H9 (cell line): ENCODE measurements at regions not wholly inside any gene's neighbourhood (a gene's known extent, or its start where the extent isn't known, plus 50 kb on each side); places are given as distances from the start of the nearest gene placed in this dataset.

Source experiments
- DNase-seq: peaks from one replicate; pipeline ENCODE4 v3.0.0-alpha.2; 2017
- H2AFZ ChIP-seq: one replicate; pipeline ENCODE4 v1.6.1; 2013; ENCODE audit warnings: mild to moderate bottlenecking, low read length, control low read depth, moderate library complexity
- H2AK5ac ChIP-seq: 2 replicates; pipeline ENCODE4 v1.6.1; 2013; ENCODE audit warnings: low read length, control low read depth, mixed read lengths; ENCODE audit not compliant: insufficient read length
- H2BK120ac ChIP-seq: one replicate; pipeline ENCODE4 v1.6.1; 2013; ENCODE audit warnings: low read depth, mild to moderate bottlenecking, low read length, control low read depth, inconsistent platforms; ENCODE audit not compliant: poor library complexity, severe bottlenecking
- H2BK12ac ChIP-seq: 2 replicates; pipeline ENCODE4 v1.6.1; 2013; ENCODE audit warnings: low read length, control low read depth, mixed read lengths, low read depth; ENCODE audit not compliant: insufficient read length
- H2BK15ac ChIP-seq: 2 replicates; pipeline ENCODE4 v1.6.1; 2013; ENCODE audit warnings: low read depth, low read length, control low read depth
- H2BK20ac ChIP-seq: one replicate; pipeline ENCODE4 v1.6.1; 2013; ENCODE audit warnings: low read depth, mild to moderate bottlenecking, low read length, control low read depth, inconsistent platforms; ENCODE audit not compliant: poor library complexity, severe bottlenecking
- H2BK5ac ChIP-seq: 2 replicates; pipeline ENCODE4 v1.6.1; 2013; ENCODE audit warnings: low read length, control low read depth, mixed read lengths; ENCODE audit not compliant: insufficient read length
- H3K14ac ChIP-seq: 2 replicates; pipeline ENCODE4 v1.6.1; 2013; ENCODE audit warnings: low read length, control low read depth; ENCODE audit not compliant: insufficient read depth
- H3K18ac ChIP-seq: 2 replicates; pipeline ENCODE4 v1.6.1; 2013; ENCODE audit warnings: low read depth, mild to moderate bottlenecking, mixed read lengths, low read length, control low read depth; ENCODE audit not compliant: insufficient read length
- H3K23ac ChIP-seq: 2 replicates; pipeline ENCODE4 v1.6.1; 2013; ENCODE audit warnings: low read length, control low read depth, mixed read lengths, low read depth; ENCODE audit not compliant: insufficient read length
- H3K23me2 ChIP-seq: 2 replicates; pipeline ENCODE4 v1.6.1; 2013; ENCODE audit warnings: low read depth, mild to moderate bottlenecking, mixed read lengths, low read length, control low read depth; ENCODE audit not compliant: insufficient read length, poor library complexity, severe bottlenecking
- H3K27ac ChIP-seq: 2 replicates; pipeline ENCODE4 v1.5.1; 2013; ENCODE audit warnings: low read length, control low read depth, mixed read lengths, low read depth; ENCODE audit not compliant: insufficient read length
- H3K27me3 ChIP-seq: 2 replicates; pipeline ENCODE4 v1.6.1; 2013; ENCODE audit warnings: low read length, control low read depth, inconsistent platforms; ENCODE audit not compliant: insufficient read depth
- H3K4ac ChIP-seq: 2 replicates; pipeline ENCODE4 v1.6.1; 2013; ENCODE audit warnings: low read depth, mild to moderate bottlenecking, control low read depth, inconsistent platforms, low read length, moderate library complexity
- H3K4me1 ChIP-seq: 2 replicates; pipeline ENCODE4 v1.6.1; 2013; ENCODE audit warnings: low read length, control low read depth, inconsistent platforms; ENCODE audit not compliant: insufficient read depth
- H3K4me2 ChIP-seq: 2 replicates; pipeline ENCODE4 v1.6.1; 2013; ENCODE audit warnings: low read length, control low read depth, mixed read lengths; ENCODE audit not compliant: insufficient read length, insufficient read depth
- H3K56ac ChIP-seq: 2 replicates; pipeline ENCODE4 v1.6.1; 2013; ENCODE audit warnings: low read depth, mild to moderate bottlenecking, mixed read lengths, low read length, control low read depth; ENCODE audit not compliant: insufficient read length
- H3K79me1 ChIP-seq: 2 replicates; pipeline ENCODE4 v1.6.1; 2013; ENCODE audit warnings: low read depth, mild to moderate bottlenecking, moderate library complexity, low read length, control low read depth, inconsistent platforms; ENCODE audit not compliant: insufficient read depth, poor library complexity, severe bottlenecking
- H3K79me2 ChIP-seq: 2 replicates; pipeline ENCODE4 v1.6.1; 2013; ENCODE audit warnings: low read length, control low read depth, inconsistent platforms; ENCODE audit not compliant: insufficient read depth
- H3K9ac ChIP-seq: 2 replicates; pipeline ENCODE4 v1.6.1; 2013; ENCODE audit warnings: low read length, control low read depth, mixed read lengths; ENCODE audit not compliant: insufficient read length; ENCODE audit errors: extremely low read depth
- H3K9me3 ChIP-seq: one replicate; pipeline ENCODE4 v1.6.1; 2013; ENCODE audit warnings: low read depth, low read length, inconsistent platforms; ENCODE audit not compliant: control insufficient read depth
- H3T11ph ChIP-seq: one replicate; pipeline ENCODE4 v1.6.1; 2013; ENCODE audit warnings: mild to moderate bottlenecking, low read length, control low read depth, inconsistent platforms
- H4K20me1 ChIP-seq: one replicate; pipeline ENCODE4 v1.6.1; 2013; ENCODE audit not compliant: control insufficient read depth, insufficient read length, insufficient read depth
- H4K5ac ChIP-seq: 2 replicates; pipeline ENCODE4 v1.6.1; 2013; ENCODE audit warnings: low read depth, mild to moderate bottlenecking, mixed read lengths, low read length, control low read depth; ENCODE audit not compliant: insufficient read length
- H4K8ac ChIP-seq: replicated peaks from 2 replicates; pipeline ENCODE4 v1.6.1; 2013; ENCODE audit warnings: low read length, control low read depth, mixed read lengths, low read depth; ENCODE audit not compliant: insufficient read length
- H4K91ac ChIP-seq: 2 replicates; pipeline ENCODE4 v1.6.1; 2013; ENCODE audit warnings: low read depth, mild to moderate bottlenecking, moderate library complexity, mixed read lengths, low read length, control low read depth; ENCODE audit not compliant: insufficient read length
- H3K27ac Mint-ChIP-seq, 3 experiments: 2 replicates in 2 of 3; 3 replicates in 1 of 3; pipeline ENCODE4 v1.8.0; 2020 to 2021; ENCODE audit warnings: mixed read lengths in 3 of 3, mild to moderate bottlenecking in 1 of 3, moderate library complexity in 1 of 3
- H3K27me3 Mint-ChIP-seq: 2 replicates; pipeline ENCODE4 v1.8.0; 2021; ENCODE audit warnings: low read depth, mild to moderate bottlenecking, moderate library complexity, mixed read lengths
- H3K36me3 Mint-ChIP-seq, 3 experiments: 2 replicates in 2 of 3; 3 replicates in 1 of 3; pipeline ENCODE4 v1.8.0; 2020 to 2021; ENCODE audit warnings: low read depth in 3 of 3, mixed read lengths in 3 of 3; ENCODE audit not compliant: insufficient read depth in 1 of 3
- H3K4me1 Mint-ChIP-seq, 2 experiments: 2 replicates each; pipeline ENCODE4 v1.8.0; 2020; ENCODE audit warnings: mixed read lengths in 2 of 2
- H3K4me3 Mint-ChIP-seq, 2 experiments: 2 replicates in 1 of 2; 3 replicates in 1 of 2; pipeline ENCODE4 v1.8.0; 2020 to 2021; ENCODE audit warnings: mild to moderate bottlenecking in 2 of 2, mixed read lengths in 2 of 2, moderate library complexity in 1 of 2
- H3K9me3 Mint-ChIP-seq, 2 experiments: 2 replicates in 1 of 2; 3 replicates in 1 of 2; pipeline ENCODE4 v1.8.0; 2020; ENCODE audit warnings: mild to moderate bottlenecking in 2 of 2, mixed read lengths in 2 of 2, moderate library complexity in 1 of 2
- WGBS: extraction: QIAGEN DNeasy Blood & Tissue Kit; methylation state at CpG from one replicate; pipeline ENCODE4 v1.1.7; 2013; ENCODE audit warnings: missing lambda C conversion rate, low lambda C conversion rate, mixed read lengths; ENCODE audit not compliant: insufficient read length; ENCODE audit errors: extremely low coverage; 5-methylcytosine and 5-hydroxymethylcytosine counted together
- TF ChIP-seq, protein P1 (sequence below): fragments of 200-600 bp; sonication (generic); conservative IDR thresholded peaks from 3 replicates; pipeline ENCODE4 v1.8.0; 2021; ENCODE audit warnings: antibody characterized with exemption, mild to moderate bottlenecking

DNA sequence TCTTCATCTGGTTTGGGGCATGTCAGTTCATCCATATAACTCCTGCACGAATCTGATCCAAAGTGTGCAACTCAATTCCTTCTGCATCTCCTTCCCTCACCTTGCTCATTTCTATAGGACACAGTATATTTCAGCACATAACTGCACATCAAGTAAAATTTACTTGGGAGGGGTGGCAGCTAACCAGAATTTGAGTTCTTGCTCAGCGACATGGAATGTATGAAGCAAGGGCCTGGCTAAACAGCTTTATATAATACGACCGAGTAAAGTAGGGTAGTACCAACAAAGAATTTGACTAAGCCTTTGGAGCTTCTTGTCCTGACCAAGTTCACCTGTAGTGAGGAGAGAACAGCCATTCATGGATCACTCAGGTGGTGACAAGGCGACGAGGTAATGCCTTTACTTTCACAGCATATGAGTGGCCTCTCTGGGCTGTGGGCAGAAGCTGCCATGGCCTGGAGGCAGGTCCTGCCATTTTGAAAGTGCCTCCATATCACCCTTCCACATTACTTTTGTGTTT is 570.2 kb upstream of the TNP1 start:
- H2BK5ac ChIP-seq = no peak overlapping the region
- no peak overlapping the region for H2BK20ac ChIP-seq
- Mint-ChIP-seq H3K27ac (no peak overlapping the region), H3K4me3 (no peak overlapping the region), H3K27me3 (peaks cover 19% of the 10 kb centered on the region), H3K4me1 (peaks cover 19 to 20% of the 10 kb centered on the region in 2 experiments), H3K9me3 (no peaks in the 10 kb centered on the region), H3K36me3 (no peaks in the 10 kb centered on the region)
- H3T11ph ChIP-seq = no peak overlapping the region
- no peak overlapping the region for H2AK5ac ChIP-seq
- H3K4me2 ChIP-seq = no peak overlapping the region
- DNase-seq = no peak
- H3K23me2 ChIP-seq = no peaks in the 10 kb centered on the region
- no peak overlapping the region for H3K9ac ChIP-seq
- H2BK120ac ChIP-seq = no peak overlapping the region
- no peak overlapping the region for H3K4ac ChIP-seq
- H2AFZ ChIP-seq = no peak overlapping the region
- no peak overlapping the region for H4K5ac ChIP-seq
- H4K8ac ChIP-seq = no peak overlapping the region
- H3K79me1 ChIP-seq = no peaks in the 10 kb centered on the region
- H3K27ac ChIP-seq = no peak overlapping the region
- peaks cover 3% of the 10 kb centered on the region; the same call in 1 of the 2 replicates for H3K4me1 ChIP-seq
- no peak overlapping the region for H3K56ac ChIP-seq
- no peak overlapping the region for H3K14ac ChIP-seq
- no peak overlapping the region for H3K23ac ChIP-seq
- no peaks in the 10 kb centered on the region for H3K9me3 ChIP-seq
- no CpG with 5 or more reads among the region's 6 CpGs for WGBS
- no peak overlapping the region for H3K18ac ChIP-seq
- H4K20me1 ChIP-seq = no peaks in the 10 kb centered on the region
- H2BK12ac ChIP-seq = no peak overlapping the region
- H2BK15ac ChIP-seq = no peak overlapping the region
- TF ChIP-seq, protein P1, sequence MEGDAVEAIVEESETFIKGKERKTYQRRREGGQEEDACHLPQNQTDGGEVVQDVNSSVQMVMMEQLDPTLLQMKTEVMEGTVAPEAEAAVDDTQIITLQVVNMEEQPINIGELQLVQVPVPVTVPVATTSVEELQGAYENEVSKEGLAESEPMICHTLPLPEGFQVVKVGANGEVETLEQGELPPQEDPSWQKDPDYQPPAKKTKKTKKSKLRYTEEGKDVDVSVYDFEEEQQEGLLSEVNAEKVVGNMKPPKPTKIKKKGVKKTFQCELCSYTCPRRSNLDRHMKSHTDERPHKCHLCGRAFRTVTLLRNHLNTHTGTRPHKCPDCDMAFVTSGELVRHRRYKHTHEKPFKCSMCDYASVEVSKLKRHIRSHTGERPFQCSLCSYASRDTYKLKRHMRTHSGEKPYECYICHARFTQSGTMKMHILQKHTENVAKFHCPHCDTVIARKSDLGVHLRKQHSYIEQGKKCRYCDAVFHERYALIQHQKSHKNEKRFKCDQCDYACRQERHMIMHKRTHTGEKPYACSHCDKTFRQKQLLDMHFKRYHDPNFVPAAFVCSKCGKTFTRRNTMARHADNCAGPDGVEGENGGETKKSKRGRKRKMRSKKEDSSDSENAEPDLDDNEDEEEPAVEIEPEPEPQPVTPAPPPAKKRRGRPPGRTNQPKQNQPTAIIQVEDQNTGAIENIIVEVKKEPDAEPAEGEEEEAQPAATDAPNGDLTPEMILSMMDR = no peak
- H3K27me3 ChIP-seq = no peaks in the 10 kb centered on the region
- no peaks in the 10 kb centered on the region for H3K79me2 ChIP-seq
- H4K91ac ChIP-seq = no peak overlapping the region
